HL-60 (cell line): ENCODE measurements at regions not wholly inside any gene's neighbourhood (a gene's known extent, or its start where the extent isn't known, plus 50 kb on each side); places are given as distances from the start of the nearest gene placed in this dataset.
"Not testable (repeated sequence)": the region's sequence is repeated elsewhere in the genome, so short reads cannot be mapped to it uniquely, and the experiment has no call there.

ENCODE experiments used
- DNase-seq, 2 experiments: peaks; one replicate each; pipeline ENCODE4 v3.0.0-alpha.2; 2010 to 2020; ENCODE audit warnings: low read depth in 1 of 2, low spot score in 1 of 2
- H3K27ac ChIP-seq: fragments of 250-450 bp; sonication (Bioruptor Pico); replicated peaks from 2 replicates; pipeline ENCODE4 v1.5.1; 2020; ENCODE audit warnings: mild to moderate bottlenecking, moderate library complexity
- H3K27me3 ChIP-seq: fragments of 250-450 bp; sonication (Bioruptor Pico); 2 replicates; pipeline ENCODE4 v1.5.1; 2021; ENCODE audit warnings: mild to moderate bottlenecking, moderate library complexity; ENCODE audit not compliant: insufficient read depth, poor library complexity, severe bottlenecking
- H3K4me3 ChIP-seq: replicated peaks from 2 replicates; pipeline ENCODE4 v1.5.1; 2011; ENCODE audit warnings: mild to moderate bottlenecking, control low read depth, low read length; ENCODE audit not compliant: insufficient read depth
- CTCF ChIP-seq: IDR thresholded peaks from one replicate; pipeline ENCODE4 v1.5.1; 2011; ENCODE audit warnings: low read length, control low read depth, inconsistent platforms; ENCODE audit not compliant: insufficient read depth
- GABPA ChIP-seq: IDR thresholded peaks from 2 replicates; pipeline ENCODE4 v1.6.1; 2012; ENCODE audit warnings: low read depth
- POLR2AphosphoS5 ChIP-seq: IDR thresholded peaks from 2 replicates; pipeline ENCODE4 v1.6.1; 2012; ENCODE audit warnings: low read depth
- REST ChIP-seq: IDR thresholded peaks from 2 replicates; pipeline ENCODE4 v1.6.1; 2012; ENCODE audit warnings: low read depth; ENCODE audit not compliant: insufficient replicate concordance
- SPI1 ChIP-seq: IDR thresholded peaks from 2 replicates; pipeline ENCODE4 v1.6.1; 2012; ENCODE audit warnings: low read depth, mild to moderate bottlenecking, borderline replicate concordance

- Histone ChIP-seq H3K27me3 (no peaks in the 10 kb centered on the region), H3K27ac (no peak overlapping the region), H3K4me3 (no peak overlapping the region)
- no peak for DNase-seq
- TF ChIP-seq SPI1 (peak; percentile 57; the same call in 1 of the 2 replicates), POLR2AphosphoS5 (no peak)
Measured at GRCh38 chr6:159398633-159399032, 229.4 kb downstream of the FNDC1 start.

- DNase-seq, result no peak
- TF ChIP-seq CTCF (no peak), POLR2AphosphoS5 (no peak), SPI1 (no peak), GABPA (no peak), REST (no peak)
- H3K27me3 ChIP-seq, result no peaks in the 10 kb centered on the region
- no peak overlapping the region for H3K4me3 ChIP-seq
- H3K27ac ChIP-seq, result no peak overlapping the region
Measured at GRCh38 chr6:159397753-159398152, 228.6 kb downstream of the FNDC1 start.

DNA sequence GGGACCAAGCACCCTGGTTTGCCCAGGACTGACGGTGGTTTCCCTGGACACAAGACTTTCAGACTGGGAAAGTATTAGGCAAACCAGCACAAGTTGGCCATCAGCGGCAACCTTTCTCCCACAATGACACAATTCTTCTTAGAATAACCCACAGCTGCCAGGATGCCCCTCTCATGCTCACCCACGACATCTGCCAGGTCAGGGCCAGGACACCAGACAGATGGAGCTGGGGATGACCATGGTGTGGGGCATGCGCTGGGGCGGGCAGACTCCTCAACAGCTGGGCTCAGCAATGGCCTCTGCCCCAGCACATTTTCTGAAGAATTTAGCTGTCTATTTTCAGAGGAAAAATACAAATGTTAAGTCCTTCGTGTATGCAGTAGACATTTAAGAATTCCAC lies 226.4 kb downstream of the FNDC1 start:
- TF ChIP-seq GABPA (no peak), SPI1 (no peak), CTCF (no peak), POLR2AphosphoS5 (no peak), REST (no peak)
- Histone ChIP-seq H3K4me3 (no peak overlapping the region), H3K27me3 (peaks cover 2% of the 10 kb centered on the region), H3K27ac (no peak overlapping the region)
- no peak for DNase-seq

GRCh38 chr6:159392695-159393094 lies 223.5 kb downstream of the FNDC1 start:
- H3K27ac ChIP-seq, DNase-seq, H3K27me3 ChIP-seq, H3K4me3 ChIP-seq: not testable (repeated sequence)

DNA sequence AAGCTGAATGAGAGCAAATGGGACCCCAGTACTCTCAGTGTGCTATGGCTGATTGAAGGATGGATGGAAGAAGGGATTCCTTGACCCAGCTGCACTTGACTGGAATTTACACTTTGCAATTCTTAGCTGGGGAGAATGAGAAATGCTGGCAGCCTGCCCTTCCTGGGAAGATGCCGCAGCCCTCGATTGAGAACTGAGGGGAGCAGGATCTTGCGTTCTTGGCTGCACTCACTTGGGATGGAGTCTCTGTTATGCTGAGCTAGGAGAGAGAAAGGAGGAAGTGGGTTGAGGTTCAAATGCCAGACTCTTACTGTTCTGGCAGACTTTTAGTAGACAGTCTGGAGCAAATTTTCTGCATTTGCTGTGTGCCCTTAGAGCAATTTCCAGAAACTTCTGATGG lies 221.2 kb downstream of the FNDC1 start:
- Histone ChIP-seq H3K27me3 (peaks cover 15% of the 10 kb centered on the region), H3K27ac (no peak overlapping the region), H3K4me3 (no peak overlapping the region)
- DNase-seq, result no peak
- TF ChIP-seq SPI1, result no peak
- no peak for TF ChIP-seq CTCF
- no peak for TF ChIP-seq GABPA
- TF ChIP-seq POLR2AphosphoS5, result no peak
- TF ChIP-seq REST, result no peak
